NB4 (cell line): ENCODE measurements at regions not wholly inside any gene's neighbourhood (a gene's known extent, or its start where the extent isn't known, plus 50 kb on each side); places are given as distances from the start of the nearest gene placed in this dataset.
"Not testable (repeated sequence)": the region's sequence is repeated elsewhere in the genome, so short reads cannot be mapped to it uniquely, and the experiment has no call there.

Source experiments
- DNase-seq: peaks from one replicate; pipeline ENCODE4 v3.0.0; 2010; ENCODE audit warnings: low read depth
- H3K4me3 ChIP-seq: one replicate; pipeline ENCODE4 v1.5.1; 2011; ENCODE audit warnings: mild to moderate bottlenecking, low read depth, low read length, moderate library complexity
- MYC ChIP-seq: IDR thresholded peaks from 2 replicates; pipeline ENCODE4 v1.6.1; 2011; ENCODE audit warnings: low read depth, low read length
- POLR2A ChIP-seq: IDR thresholded peaks from 2 replicates; pipeline ENCODE4 v1.6.1; 2011; ENCODE audit warnings: mild to moderate bottlenecking; ENCODE audit not compliant: insufficient read length; ENCODE audit errors: extremely low read depth
- TF ChIP-seq, protein P1 (sequence below): IDR thresholded peaks from 2 replicates; pipeline ENCODE4 v1.6.1; 2011; ENCODE audit warnings: low read depth, low read length
- TF ChIP-seq, protein P2 (sequence below): IDR thresholded peaks from one replicate; pipeline ENCODE4 v1.5.1; 2012; ENCODE audit warnings: low read depth, low read length

DNA sequence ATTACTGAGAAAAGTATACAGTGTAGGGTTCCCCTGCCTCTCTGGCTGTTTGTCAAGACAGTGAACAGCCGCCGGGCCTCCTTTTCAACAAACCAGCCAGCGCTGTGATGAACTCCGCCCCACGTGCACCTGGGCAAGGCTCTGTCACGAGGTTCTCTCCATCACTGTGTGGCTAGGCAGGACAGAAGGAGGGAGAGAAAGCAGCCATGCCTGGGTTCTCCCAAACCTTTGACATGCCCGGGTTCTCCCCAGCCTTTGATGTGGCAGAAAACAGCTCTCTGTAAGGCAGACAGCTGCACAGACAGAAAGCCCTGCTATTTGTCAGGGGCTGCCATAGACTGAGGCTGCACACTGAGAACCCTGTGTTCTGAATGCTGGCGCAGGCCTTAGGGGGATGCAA, 101.4 kb upstream of the TRPM1 start:
- TF ChIP-seq, protein P1, sequence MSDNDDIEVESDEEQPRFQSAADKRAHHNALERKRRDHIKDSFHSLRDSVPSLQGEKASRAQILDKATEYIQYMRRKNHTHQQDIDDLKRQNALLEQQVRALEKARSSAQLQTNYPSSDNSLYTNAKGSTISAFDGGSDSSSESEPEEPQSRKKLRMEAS, result no peak
- TF ChIP-seq POLR2A (no peak), MYC (no peak)
- TF ChIP-seq, protein P2, sequence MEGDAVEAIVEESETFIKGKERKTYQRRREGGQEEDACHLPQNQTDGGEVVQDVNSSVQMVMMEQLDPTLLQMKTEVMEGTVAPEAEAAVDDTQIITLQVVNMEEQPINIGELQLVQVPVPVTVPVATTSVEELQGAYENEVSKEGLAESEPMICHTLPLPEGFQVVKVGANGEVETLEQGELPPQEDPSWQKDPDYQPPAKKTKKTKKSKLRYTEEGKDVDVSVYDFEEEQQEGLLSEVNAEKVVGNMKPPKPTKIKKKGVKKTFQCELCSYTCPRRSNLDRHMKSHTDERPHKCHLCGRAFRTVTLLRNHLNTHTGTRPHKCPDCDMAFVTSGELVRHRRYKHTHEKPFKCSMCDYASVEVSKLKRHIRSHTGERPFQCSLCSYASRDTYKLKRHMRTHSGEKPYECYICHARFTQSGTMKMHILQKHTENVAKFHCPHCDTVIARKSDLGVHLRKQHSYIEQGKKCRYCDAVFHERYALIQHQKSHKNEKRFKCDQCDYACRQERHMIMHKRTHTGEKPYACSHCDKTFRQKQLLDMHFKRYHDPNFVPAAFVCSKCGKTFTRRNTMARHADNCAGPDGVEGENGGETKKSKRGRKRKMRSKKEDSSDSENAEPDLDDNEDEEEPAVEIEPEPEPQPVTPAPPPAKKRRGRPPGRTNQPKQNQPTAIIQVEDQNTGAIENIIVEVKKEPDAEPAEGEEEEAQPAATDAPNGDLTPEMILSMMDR, result no peak
- no peak overlapping the region for H3K4me3 ChIP-seq
- DNase-seq, result no peak

DNA sequence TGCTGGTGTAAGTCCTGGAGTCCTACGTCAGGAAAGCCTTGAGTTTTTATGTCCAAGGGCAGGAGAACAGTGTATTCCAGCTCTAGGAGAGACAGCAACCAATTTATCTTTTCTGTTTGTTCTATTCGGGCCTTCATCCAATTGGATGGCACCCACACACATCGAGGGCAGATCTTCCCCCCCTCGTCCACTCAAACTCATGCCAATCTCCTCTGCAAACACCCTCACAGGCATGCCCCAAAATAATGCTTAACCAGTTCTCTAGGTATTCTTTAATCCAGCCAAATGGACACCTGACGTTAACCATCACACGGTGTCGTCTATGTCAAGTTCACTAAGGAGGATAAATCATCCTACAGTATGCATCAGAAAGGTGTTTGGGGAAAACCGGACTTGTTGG, 102.5 kb upstream of the TRPM1 start:
- DNase-seq, result no peak
- H3K4me3 ChIP-seq, result no peak overlapping the region
- TF ChIP-seq POLR2A (no peak), MYC (no peak)
- TF ChIP-seq, protein P2, result no peak
- TF ChIP-seq, protein P1, result no peak

GRCh38 chr15:31206386-31207181, 105.1 kb upstream of the TRPM1 start:
- TF ChIP-seq, protein P2, result no peak
- TF ChIP-seq, protein P1, result no peak
- no peak for DNase-seq
- no peak overlapping the region for H3K4me3 ChIP-seq

DNA sequence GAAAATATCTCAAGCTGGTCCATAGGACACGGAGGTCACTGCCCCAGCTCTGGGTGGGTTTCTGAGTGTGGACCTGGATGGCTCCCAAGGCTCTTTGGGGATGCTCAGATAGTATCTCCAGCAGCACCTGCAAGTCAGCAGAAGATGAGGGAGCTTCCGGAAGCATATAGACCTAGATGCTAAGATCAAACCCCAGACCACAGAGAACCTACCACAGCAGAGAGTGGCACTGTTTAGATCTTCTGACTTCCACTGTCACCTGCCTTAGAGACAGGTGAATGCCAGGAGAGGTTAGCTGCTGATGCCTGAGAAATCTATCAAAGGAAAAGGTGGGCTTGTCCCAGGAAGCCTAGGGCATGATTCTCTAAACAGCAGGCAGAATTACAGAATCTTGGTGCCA, 105.7 kb upstream of the TRPM1 start:
- TF ChIP-seq, protein P2, result no peak
- TF ChIP-seq POLR2A (no peak), MYC (no peak)
- TF ChIP-seq, protein P1, result no peak
- no peak for DNase-seq
- H3K4me3 ChIP-seq, result no peak overlapping the region

GRCh38 chr15:31207861-31208260, 106.3 kb upstream of the TRPM1 start:
- not testable (repeated sequence) for DNase-seq, H3K4me3 ChIP-seq

- TF ChIP-seq, protein P2, result no peak
- TF ChIP-seq MYC (no peak), POLR2A (no peak)
- TF ChIP-seq, protein P1, result no peak
- DNase-seq, result no peak
- no peak overlapping the region for H3K4me3 ChIP-seq
Measured at GRCh38 chr15:31208817-31209216, 107.3 kb upstream of the TRPM1 start.
